ENCODE measurements at regions not wholly inside any gene's neighbourhood (a gene's known extent, or its start where the extent isn't known, plus 50 kb on each side); places are given as distances from the start of the nearest gene placed in this dataset.

GRCh38 chr2:56624181-56624580 lies 440.4 kb downstream of the CCDC85A start:
- no peak for DNase-seq

- no peak for DNase-seq
These were observed 443.1 kb downstream of the CCDC85A start for GRCh38 chr2:56626927-56627326.

GRCh38 chr2:56630286-56630685 lies 446.5 kb downstream of the CCDC85A start:
- no peak for DNase-seq

GRCh38 chr2:56647997-56648396 lies 464.2 kb downstream of the CCDC85A start:
- no peak for DNase-seq

GRCh38 chr2:56648802-56649201 lies 465.0 kb downstream of the CCDC85A start:
- DNase-seq: no peak

- no peak for DNase-seq
These were observed 471.1 kb downstream of the CCDC85A start for GRCh38 chr2:56654936-56655335.

GRCh38 chr2:56656826-56657225 lies 473.0 kb downstream of the CCDC85A start:
- DNase-seq: no peak

- DNase-seq: no peak
These were observed 483.0 kb downstream of the CCDC85A start for GRCh38 chr2:56666777-56667176.

- no peak for DNase-seq
These were observed 488.3 kb downstream of the CCDC85A start for GRCh38 chr2:56671973-56672569.

- no peak for DNase-seq
These were observed 490.3 kb downstream of the CCDC85A start for GRCh38 chr2:56674084-56674483.

- DNase-seq: no peak
These were observed 493.2 kb downstream of the CCDC85A start for GRCh38 chr2:56676966-56677365.

- DNase-seq: no peak
These were observed 497.3 kb downstream of the CCDC85A start for GRCh38 chr2:56680971-56681631.

GRCh38 chr2:56681659-56682396 lies 498.0 kb downstream of the CCDC85A start:
- DNase-seq: no peak

- no peak for DNase-seq
These were observed 498.6 kb downstream of the CCDC85A start for GRCh38 chr2:56682397-56682760.

GRCh38 chr2:56684327-56684726 lies 500.5 kb downstream of the CCDC85A start:
- DNase-seq: no peak

GRCh38 chr2:56685205-56685604 lies 501.4 kb downstream of the CCDC85A start:
- DNase-seq: no peak

GRCh38 chr2:56687169-56687568 lies 503.4 kb downstream of the CCDC85A start:
- DNase-seq: no peak

GRCh38 chr2:56688661-56689060 lies 504.9 kb downstream of the CCDC85A start:
- DNase-seq: no peak

GRCh38 chr2:56693501-56693900 lies 509.7 kb downstream of the CCDC85A start:
- no peak for DNase-seq

GRCh38 chr2:56703001-56703400 lies 519.2 kb downstream of the CCDC85A start:
- DNase-seq: no peak

- no peak for DNase-seq
These were observed 521.9 kb downstream of the CCDC85A start for GRCh38 chr2:56705713-56706112.

GRCh38 chr2:56707218-56707617 lies 523.4 kb downstream of the CCDC85A start:
- no peak for DNase-seq

- DNase-seq: no peak
These were observed 523.9 kb downstream of the CCDC85A start for GRCh38 chr2:56707650-56708049.

GRCh38 chr2:56709181-56709580 lies 525.4 kb downstream of the CCDC85A start:
- no peak for DNase-seq
